Choroid plexus epithelial cell (primary cell): ENCODE measurements at regions not wholly inside any gene's neighbourhood (a gene's known extent, or its start where the extent isn't known, plus 50 kb on each side); places are given as distances from the start of the nearest gene placed in this dataset.

ENCODE experiments used
- DNase-seq: peaks from one replicate; pipeline ENCODE4 v3.0.0-alpha.2; 2010; ENCODE audit warnings: low read depth
- H3K4me3 ChIP-seq: 2 replicates; pipeline ENCODE4 v1.5.1; 2011; ENCODE audit warnings: low read depth, mild to moderate bottlenecking, control low read depth, low read length, moderate library complexity
- TF ChIP-seq, protein P1 (sequence below): conservative IDR thresholded peaks from 2 replicates; pipeline ENCODE4 v1.5.1; 2011; ENCODE audit warnings: low read depth, mild to moderate bottlenecking, control low read depth, inconsistent platforms, low read length, moderate library complexity

DNA sequence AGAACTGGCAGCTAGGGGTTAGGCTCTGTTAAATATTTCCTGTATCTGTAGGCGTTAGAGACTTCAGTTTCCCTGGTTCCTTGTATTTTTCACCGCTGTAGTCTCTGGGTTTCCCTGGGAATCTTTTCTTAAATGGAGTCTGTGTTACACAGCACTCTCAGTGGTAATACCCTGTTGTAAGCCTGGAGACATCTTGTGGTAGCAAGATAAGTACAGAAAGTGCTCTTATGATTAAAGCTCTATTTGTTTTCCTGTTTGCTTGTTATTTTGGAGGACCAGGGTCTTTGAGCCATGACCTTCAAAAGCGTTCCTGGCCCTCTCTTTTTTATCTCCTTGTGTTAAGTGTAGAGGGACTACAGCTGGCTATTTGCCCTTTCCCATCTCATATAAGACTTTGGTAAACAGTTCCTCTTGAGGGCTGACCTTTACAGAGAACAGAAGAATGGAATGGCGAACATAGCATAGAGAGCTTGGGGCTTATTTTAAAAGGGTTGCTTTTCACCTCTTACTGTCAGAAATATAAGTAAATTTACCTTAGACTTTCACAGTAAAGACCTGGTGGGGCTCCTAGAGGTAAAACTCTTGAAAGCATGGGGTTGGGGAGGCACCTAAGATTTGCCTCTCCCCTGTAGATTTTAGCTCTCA is 782.5 kb downstream of the FAT4 start:
- peak; percentile 4 for DNase-seq
- no peak overlapping the region for H3K4me3 ChIP-seq
- TF ChIP-seq, protein P1, sequence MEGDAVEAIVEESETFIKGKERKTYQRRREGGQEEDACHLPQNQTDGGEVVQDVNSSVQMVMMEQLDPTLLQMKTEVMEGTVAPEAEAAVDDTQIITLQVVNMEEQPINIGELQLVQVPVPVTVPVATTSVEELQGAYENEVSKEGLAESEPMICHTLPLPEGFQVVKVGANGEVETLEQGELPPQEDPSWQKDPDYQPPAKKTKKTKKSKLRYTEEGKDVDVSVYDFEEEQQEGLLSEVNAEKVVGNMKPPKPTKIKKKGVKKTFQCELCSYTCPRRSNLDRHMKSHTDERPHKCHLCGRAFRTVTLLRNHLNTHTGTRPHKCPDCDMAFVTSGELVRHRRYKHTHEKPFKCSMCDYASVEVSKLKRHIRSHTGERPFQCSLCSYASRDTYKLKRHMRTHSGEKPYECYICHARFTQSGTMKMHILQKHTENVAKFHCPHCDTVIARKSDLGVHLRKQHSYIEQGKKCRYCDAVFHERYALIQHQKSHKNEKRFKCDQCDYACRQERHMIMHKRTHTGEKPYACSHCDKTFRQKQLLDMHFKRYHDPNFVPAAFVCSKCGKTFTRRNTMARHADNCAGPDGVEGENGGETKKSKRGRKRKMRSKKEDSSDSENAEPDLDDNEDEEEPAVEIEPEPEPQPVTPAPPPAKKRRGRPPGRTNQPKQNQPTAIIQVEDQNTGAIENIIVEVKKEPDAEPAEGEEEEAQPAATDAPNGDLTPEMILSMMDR, result no peak

DNA sequence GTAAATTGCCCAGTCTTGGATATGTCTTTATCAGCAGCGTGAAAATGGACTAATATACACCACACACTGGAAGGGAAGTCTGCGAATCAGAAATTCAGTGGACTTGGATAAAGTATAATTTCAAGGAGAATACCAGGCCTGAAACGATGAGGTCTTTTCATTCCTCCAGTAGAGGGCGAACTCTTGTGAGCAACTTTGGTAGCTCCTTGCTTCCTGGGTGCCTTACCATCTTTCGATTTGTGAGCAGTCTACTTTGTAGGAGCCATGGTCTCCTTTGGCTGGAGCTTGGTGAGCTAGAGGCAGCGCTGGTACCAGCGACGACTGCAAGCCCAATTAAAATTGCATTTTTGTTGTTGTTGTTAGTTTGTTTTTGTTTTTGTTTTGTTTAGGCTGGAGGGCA is 791.9 kb downstream of the FAT4 start:
- TF ChIP-seq, protein P1, result peak; percentile 44
- no peak overlapping the region for H3K4me3 ChIP-seq
- DNase-seq, result peak; percentile 18

- TF ChIP-seq, protein P1, result no peak
- no peak for DNase-seq
- H3K4me3 ChIP-seq, result no peak overlapping the region
Measured at GRCh38 chr4:126109836-126110235, 795.1 kb downstream of the FAT4 start.

DNA sequence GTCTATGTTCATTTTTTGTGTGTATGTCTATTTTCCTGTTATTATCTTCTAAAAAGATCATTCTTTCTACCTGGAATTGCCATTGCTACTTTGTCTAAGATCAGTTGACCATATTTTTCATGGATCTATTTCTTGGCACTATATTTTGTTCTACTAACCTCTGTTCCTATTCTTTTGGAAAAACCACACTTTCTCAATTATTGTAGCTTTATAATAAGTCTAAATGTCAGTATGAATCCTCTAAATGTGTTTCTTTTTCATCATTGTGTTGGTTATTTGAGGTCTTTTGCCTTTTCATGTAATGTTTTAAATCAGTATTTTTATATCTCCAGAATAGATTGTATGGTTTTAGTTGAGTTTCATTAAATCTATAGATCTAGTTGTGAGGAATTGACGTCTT is 798.3 kb downstream of the FAT4 start:
- H3K4me3 ChIP-seq, result no peak overlapping the region
- DNase-seq, result no peak
- TF ChIP-seq, protein P1, result no peak

DNA sequence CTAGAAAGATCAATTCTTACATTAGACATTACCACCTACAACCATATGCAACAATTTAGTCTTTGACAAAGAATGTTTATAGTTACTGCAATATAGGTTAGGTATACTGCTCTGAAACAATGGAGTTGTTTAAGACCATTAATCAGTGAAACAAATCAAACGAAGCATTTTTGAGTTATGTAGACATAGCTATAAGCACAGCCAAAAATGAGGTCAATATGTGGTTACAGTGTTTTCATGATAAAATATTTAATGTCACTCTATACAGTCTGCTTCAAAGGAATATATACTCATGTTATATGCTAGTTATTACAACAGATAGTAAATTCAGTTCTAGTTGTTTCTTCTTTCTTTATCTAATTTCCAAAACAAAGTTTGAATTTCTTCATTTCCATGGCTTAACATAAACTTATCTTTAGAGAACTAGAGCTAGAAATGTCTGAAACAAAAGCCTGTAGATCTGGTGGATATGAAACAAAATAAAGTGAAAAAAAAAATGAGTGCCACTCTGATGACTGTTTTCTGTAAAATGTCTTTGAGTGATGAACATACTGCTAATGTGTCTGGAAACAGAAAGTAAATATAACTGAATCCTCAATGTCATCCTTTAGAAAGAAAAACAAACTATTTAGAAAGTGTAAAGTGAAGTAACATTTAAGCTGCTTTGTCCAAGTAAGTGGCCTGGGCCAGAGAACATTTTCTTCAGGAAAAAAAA is 809.0 kb downstream of the FAT4 start:
- DNase-seq, result peak; percentile 33
- H3K4me3 ChIP-seq, result no peak overlapping the region
- TF ChIP-seq, protein P1, result no peak

DNA sequence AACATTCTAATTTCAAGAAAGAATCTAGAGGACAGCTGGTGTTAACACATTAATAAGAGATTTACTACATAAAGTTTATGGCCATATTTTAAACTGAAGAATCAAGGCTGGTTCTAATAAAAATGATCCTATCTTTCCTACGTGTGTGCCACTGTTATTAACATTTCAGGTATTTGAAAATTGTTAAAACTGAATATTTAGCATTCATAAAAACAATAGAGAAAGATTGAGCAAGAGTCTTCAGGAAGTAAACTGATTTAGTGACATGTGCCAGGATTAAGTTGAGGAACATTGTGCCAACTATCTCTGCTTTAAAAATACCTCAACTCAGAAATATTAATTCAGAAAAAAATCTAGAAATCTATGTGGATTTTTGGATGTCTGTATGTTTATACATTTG is 810.1 kb downstream of the FAT4 start:
- no peak overlapping the region for H3K4me3 ChIP-seq
- DNase-seq, result no peak
- TF ChIP-seq, protein P1, result no peak

GRCh38 chr4:126130215-126130614 is 815.5 kb downstream of the FAT4 start:
- H3K4me3 ChIP-seq, result no peak overlapping the region
- DNase-seq, result no peak
- TF ChIP-seq, protein P1, result no peak
